ENCODE measurements at regions not wholly inside any gene's neighbourhood (a gene's known extent, or its start where the extent isn't known, plus 50 kb on each side); places are given as distances from the start of the nearest gene placed in this dataset.

GRCh38 chr5:82594097-82594496, 315.9 kb upstream of the RPS23 start:
- TF ChIP-seq, protein P1, sequence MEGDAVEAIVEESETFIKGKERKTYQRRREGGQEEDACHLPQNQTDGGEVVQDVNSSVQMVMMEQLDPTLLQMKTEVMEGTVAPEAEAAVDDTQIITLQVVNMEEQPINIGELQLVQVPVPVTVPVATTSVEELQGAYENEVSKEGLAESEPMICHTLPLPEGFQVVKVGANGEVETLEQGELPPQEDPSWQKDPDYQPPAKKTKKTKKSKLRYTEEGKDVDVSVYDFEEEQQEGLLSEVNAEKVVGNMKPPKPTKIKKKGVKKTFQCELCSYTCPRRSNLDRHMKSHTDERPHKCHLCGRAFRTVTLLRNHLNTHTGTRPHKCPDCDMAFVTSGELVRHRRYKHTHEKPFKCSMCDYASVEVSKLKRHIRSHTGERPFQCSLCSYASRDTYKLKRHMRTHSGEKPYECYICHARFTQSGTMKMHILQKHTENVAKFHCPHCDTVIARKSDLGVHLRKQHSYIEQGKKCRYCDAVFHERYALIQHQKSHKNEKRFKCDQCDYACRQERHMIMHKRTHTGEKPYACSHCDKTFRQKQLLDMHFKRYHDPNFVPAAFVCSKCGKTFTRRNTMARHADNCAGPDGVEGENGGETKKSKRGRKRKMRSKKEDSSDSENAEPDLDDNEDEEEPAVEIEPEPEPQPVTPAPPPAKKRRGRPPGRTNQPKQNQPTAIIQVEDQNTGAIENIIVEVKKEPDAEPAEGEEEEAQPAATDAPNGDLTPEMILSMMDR (IDR thresholded peaks at IDR 0.05; ENCODE audit: borderline replicate concordance, control extremely low read depth, extremely low read depth, insufficient read depth, missing control alignments), result no peak
- no peak for DNase-seq (ENCODE audit: low spot score)
- in situ Hi-C loops (cut with MboI; ENCODE audit: low sequenced_read_pairs, unreplicated experiment), result no loop called here

- DNase-seq (ENCODE audit: low spot score), result no peak
- in situ Hi-C loops (cut with MboI; ENCODE audit: low sequenced_read_pairs, unreplicated experiment), result no loop called here
- TF ChIP-seq, protein P1 (IDR thresholded peaks at IDR 0.05; ENCODE audit: borderline replicate concordance, control extremely low read depth, extremely low read depth, insufficient read depth, missing control alignments), result no peak
Measured at GRCh38 chr5:82593481-82593880, 315.3 kb upstream of the RPS23 start.

DNA sequence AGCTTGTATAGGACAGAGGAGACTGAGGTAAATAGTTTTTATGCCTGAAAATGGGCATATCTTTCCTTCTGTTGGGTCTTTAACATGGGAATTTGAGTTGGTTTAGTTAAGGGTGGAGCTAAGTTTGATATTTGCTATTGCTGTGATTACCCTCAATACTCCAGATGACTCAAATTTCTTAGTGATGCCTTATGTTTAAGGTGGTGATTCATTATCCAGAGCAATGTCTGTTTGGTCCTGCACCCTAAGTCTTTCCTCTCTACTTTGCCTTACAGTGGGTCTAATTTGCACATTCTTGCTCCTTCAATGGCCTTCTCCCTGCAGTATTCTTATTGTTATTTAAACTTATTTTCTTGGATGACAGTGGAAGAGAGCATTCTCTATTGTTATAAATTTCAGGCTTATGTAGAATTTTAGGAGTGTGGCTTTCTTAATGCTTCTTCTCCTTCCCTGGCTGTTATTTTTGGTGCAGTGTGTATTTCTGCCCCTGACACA, 312.9 kb upstream of the RPS23 start:
- in situ Hi-C loops (cut with MboI; ENCODE audit: low sequenced_read_pairs, unreplicated experiment), result no loop called here
- no peak for DNase-seq (ENCODE audit: low spot score)
- TF ChIP-seq, protein P1 (IDR thresholded peaks at IDR 0.05; ENCODE audit: borderline replicate concordance, control extremely low read depth, extremely low read depth, insufficient read depth, missing control alignments), result no peak

DNA sequence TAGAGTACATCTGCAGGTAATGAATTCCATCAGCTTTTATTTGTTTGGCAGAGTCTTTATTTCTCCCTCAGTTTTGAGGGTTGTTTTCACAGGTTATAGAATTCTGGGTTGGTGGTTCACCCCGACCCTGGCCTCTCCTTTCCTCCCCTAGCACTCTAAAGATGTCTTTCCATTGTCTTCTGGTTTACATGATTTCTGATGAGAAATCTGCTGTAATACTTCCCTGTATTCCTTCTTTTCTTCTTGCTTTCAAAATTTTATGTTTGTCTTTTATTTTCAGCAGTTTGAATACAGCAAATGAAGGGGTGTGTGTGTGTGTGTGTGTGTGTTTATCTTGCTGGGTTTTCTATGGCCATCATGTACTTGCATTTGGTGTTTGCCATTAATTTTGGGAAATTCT, 312.0 kb upstream of the RPS23 start:
- in situ Hi-C loops (cut with MboI; ENCODE audit: low sequenced_read_pairs, unreplicated experiment), result no loop called here
- DNase-seq (ENCODE audit: low spot score), result no peak
- TF ChIP-seq, protein P1 (IDR thresholded peaks at IDR 0.05; ENCODE audit: borderline replicate concordance, control extremely low read depth, extremely low read depth, insufficient read depth, missing control alignments), result no peak

DNA sequence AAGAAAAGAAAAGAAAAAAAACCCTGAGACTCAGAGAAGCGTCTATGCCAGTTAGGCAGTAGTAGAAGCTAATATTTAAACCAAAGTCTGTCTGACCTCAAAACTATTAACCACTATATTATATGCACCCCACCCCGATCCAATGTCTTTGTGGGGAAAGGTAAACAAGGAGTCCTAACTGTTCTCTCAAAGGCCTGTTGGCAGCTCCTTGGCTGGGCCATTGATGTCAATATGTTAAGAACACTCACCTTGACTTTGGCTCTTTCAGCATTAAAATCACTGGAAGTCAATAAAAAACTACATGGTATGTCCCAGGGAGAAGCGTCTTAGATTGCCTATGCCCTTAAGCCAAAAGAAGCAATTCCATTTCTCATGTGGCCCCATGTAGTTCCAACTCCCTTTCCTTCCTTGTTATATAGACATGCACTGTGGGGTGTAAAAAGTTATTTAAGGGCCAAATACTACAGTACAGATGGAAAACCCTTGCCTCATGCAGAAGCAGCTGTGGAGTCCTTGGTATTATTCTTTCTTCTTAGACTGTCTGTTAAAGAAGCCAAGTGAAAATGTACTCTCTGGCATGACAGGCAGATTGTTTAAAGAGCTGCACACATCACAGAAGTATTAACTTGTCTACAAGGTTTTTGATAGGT, 308.6 kb upstream of the RPS23 start:
- DNase-seq (ENCODE audit: low spot score), result no peak
- TF ChIP-seq, protein P1 (IDR thresholded peaks at IDR 0.05; ENCODE audit: borderline replicate concordance, control extremely low read depth, extremely low read depth, insufficient read depth, missing control alignments), result no peak
- in situ Hi-C loops (cut with MboI; ENCODE audit: low sequenced_read_pairs, unreplicated experiment), result no loop called here

- no peak for DNase-seq (ENCODE audit: low spot score)
- TF ChIP-seq, protein P1 (IDR thresholded peaks at IDR 0.05; ENCODE audit: borderline replicate concordance, control extremely low read depth, extremely low read depth, insufficient read depth, missing control alignments), result no peak
- in situ Hi-C loops (cut with MboI; ENCODE audit: low sequenced_read_pairs, unreplicated experiment), result no loop called here
Measured at GRCh38 chr5:82586181-82586580, 308.0 kb upstream of the RPS23 start.

Data from GM13976 (cell line).